MM.1S (cell line): ENCODE measurements at regions not wholly inside any gene's neighbourhood (a gene's known extent, or its start where the extent isn't known, plus 50 kb on each side); places are given as distances from the start of the nearest gene placed in this dataset.

Experiments
- DNase-seq: peaks from one replicate; pipeline ENCODE4 v3.0.0-alpha.2; 2015
- H2AFZ ChIP-seq: fragments of 300-600 bp; sonication (generic); 2 replicates; pipeline ENCODE4 v1.6.0; 2016; ENCODE audit warnings: antibody characterized with exemption, low read length
- H3F3A ChIP-seq: fragments of 300-600 bp; sonication (generic); 2 replicates; pipeline ENCODE4 v1.6.1; 2016; ENCODE audit warnings: mild to moderate bottlenecking, antibody characterized with exemption, low read length, moderate library complexity, mixed read lengths; ENCODE audit not compliant: insufficient read depth
- H3K27ac ChIP-seq: fragments of 300-600 bp; sonication (generic); 2 replicates; pipeline ENCODE4 v1.5.1; 2016; ENCODE audit warnings: mild to moderate bottlenecking, low read length
- H3K27me3 ChIP-seq: fragments of 300-600 bp; sonication (generic); replicated peaks from 2 replicates; pipeline ENCODE4 v1.6.0; 2016; ENCODE audit warnings: low read length; ENCODE audit not compliant: insufficient read depth
- H3K36me3 ChIP-seq: fragments of 300-600 bp; sonication (generic); replicated peaks from 2 replicates; pipeline ENCODE4 v1.6.1; 2016; ENCODE audit warnings: mild to moderate bottlenecking, low read length, mixed read lengths; ENCODE audit not compliant: insufficient read depth
- H3K4me1 ChIP-seq: fragments of 300-600 bp; sonication (generic); 2 replicates; pipeline ENCODE4 v1.6.1; 2016; ENCODE audit warnings: low read length, mixed read lengths
- H3K4me2 ChIP-seq: fragments of 300-600 bp; sonication (generic); 2 replicates; pipeline ENCODE4 v1.6.0; 2016; ENCODE audit warnings: low read depth, low read length
- H3K4me3 ChIP-seq: fragments of 300-600 bp; sonication (generic); 2 replicates; pipeline ENCODE4 v1.5.1; 2016; ENCODE audit warnings: low read length, mixed read lengths
- H3K79me2 ChIP-seq: fragments of 300-600 bp; sonication (generic); 2 replicates; pipeline ENCODE4 v1.6.1; 2016; ENCODE audit warnings: mixed run types, low read length, mixed read lengths
- H3K9ac ChIP-seq: fragments of 300-600 bp; sonication (generic); 2 replicates; pipeline ENCODE4 v1.6.1; 2016; ENCODE audit warnings: low read length, mixed read lengths
- H3K9me2 ChIP-seq: fragments of 300-600 bp; sonication (generic); replicated peaks from 2 replicates; pipeline ENCODE4 v1.6.1; 2016; ENCODE audit warnings: mild to moderate bottlenecking, low read length, mixed read lengths; ENCODE audit not compliant: insufficient read depth
- H3K9me3 ChIP-seq: fragments of 300-600 bp; sonication (generic); replicated peaks from 2 replicates; pipeline ENCODE4 v1.6.1; 2016; ENCODE audit warnings: mild to moderate bottlenecking, low read length, mixed read lengths; ENCODE audit not compliant: insufficient read depth
- H4K20me1 ChIP-seq: fragments of 300-600 bp; sonication (generic); 2 replicates; pipeline ENCODE4 v1.6.1; 2016; ENCODE audit warnings: mild to moderate bottlenecking, low read length, moderate library complexity, mixed read lengths; ENCODE audit not compliant: insufficient read depth
- CTCF ChIP-seq: fragments of 300-600 bp; sonication (generic); IDR thresholded peaks from 2 replicates; pipeline ENCODE4 v1.5.1; 2016; ENCODE audit warnings: antibody characterized with exemption, low read length, mixed read lengths
- EZH2 ChIP-seq: fragments of 300-600 bp; sonication (generic); optimal IDR thresholded peaks from 2 replicates; pipeline ENCODE3; 2017; ENCODE audit warnings: low read depth, mild to moderate bottlenecking, antibody characterized with exemption, low read length, mixed read lengths
- EZH2phosphoT487 ChIP-seq: fragments of 300-600 bp; sonication (generic); IDR thresholded peaks from 2 replicates; pipeline ENCODE4 v1.6.1; 2018; ENCODE audit warnings: antibody characterized with exemption, low read length

GRCh38 chr20:40545478-40545877 lies 143.6 kb downstream of the MAFB start:
- no peak for DNase-seq
- H3K4me3 ChIP-seq = no peak overlapping the region
- TF ChIP-seq EZH2 (no peak), EZH2phosphoT487 (no peak), CTCF (no peak)
- no peak overlapping the region for H2AFZ ChIP-seq
- H3K9me2 ChIP-seq = no peaks in the 10 kb centered on the region
- no peaks in the 10 kb centered on the region for H4K20me1 ChIP-seq
- H3K4me2 ChIP-seq = no peak overlapping the region
- H3K27me3 ChIP-seq = no peaks in the 10 kb centered on the region
- H3K9ac ChIP-seq = no peak overlapping the region
- no peak overlapping the region for H3K27ac ChIP-seq
- no peaks in the 10 kb centered on the region for H3K36me3 ChIP-seq
- H3F3A ChIP-seq = no peaks in the 10 kb centered on the region
- no peaks in the 10 kb centered on the region for H3K9me3 ChIP-seq
- H3K79me2 ChIP-seq = no peaks in the 10 kb centered on the region
- no peaks in the 10 kb centered on the region for H3K4me1 ChIP-seq

- DNase-seq = no peak
- H3K36me3 ChIP-seq = no peaks in the 10 kb centered on the region
- no peaks in the 10 kb centered on the region for H3K79me2 ChIP-seq
- H3K9me2 ChIP-seq = no peaks in the 10 kb centered on the region
- H2AFZ ChIP-seq = no peak overlapping the region
- no peak overlapping the region for H3K4me3 ChIP-seq
- no peak overlapping the region for H3K4me2 ChIP-seq
- H4K20me1 ChIP-seq = no peaks in the 10 kb centered on the region
- no peak for TF ChIP-seq EZH2
- TF ChIP-seq CTCF = no peak
- H3K9me3 ChIP-seq = no peaks in the 10 kb centered on the region
- no peak overlapping the region for H3K9ac ChIP-seq
- H3F3A ChIP-seq = no peaks in the 10 kb centered on the region
- H3K4me1 ChIP-seq = no peaks in the 10 kb centered on the region
- H3K27me3 ChIP-seq = no peaks in the 10 kb centered on the region
- no peak overlapping the region for H3K27ac ChIP-seq
Observed at GRCh38 chr20:40542065-40542464, 147.0 kb downstream of the MAFB start.

- no peak for TF ChIP-seq EZH2
- no peak for TF ChIP-seq CTCF
- TF ChIP-seq EZH2phosphoT487 = no peak
- Histone ChIP-seq H3K27me3 (no peaks in the 10 kb centered on the region), H3K9me3 (no peaks in the 10 kb centered on the region), H3K79me2 (no peaks in the 10 kb centered on the region), H3K36me3 (no peaks in the 10 kb centered on the region), H3K4me3 (no peak overlapping the region), H3F3A (no peaks in the 10 kb centered on the region), H2AFZ (no peak overlapping the region), H4K20me1 (no peaks in the 10 kb centered on the region), H3K4me1 (no peaks in the 10 kb centered on the region), H3K27ac (no peak overlapping the region), H3K9ac (no peak overlapping the region), H3K4me2 (no peak overlapping the region), H3K9me2 (no peaks in the 10 kb centered on the region)
- no peak for DNase-seq
Observed at GRCh38 chr20:40540166-40540565, 148.9 kb downstream of the MAFB start.
